ENCODE measurements at regions not wholly inside any gene's neighbourhood (a gene's known extent, or its start where the extent isn't known, plus 50 kb on each side); places are given as distances from the start of the nearest gene placed in this dataset.

DNA sequence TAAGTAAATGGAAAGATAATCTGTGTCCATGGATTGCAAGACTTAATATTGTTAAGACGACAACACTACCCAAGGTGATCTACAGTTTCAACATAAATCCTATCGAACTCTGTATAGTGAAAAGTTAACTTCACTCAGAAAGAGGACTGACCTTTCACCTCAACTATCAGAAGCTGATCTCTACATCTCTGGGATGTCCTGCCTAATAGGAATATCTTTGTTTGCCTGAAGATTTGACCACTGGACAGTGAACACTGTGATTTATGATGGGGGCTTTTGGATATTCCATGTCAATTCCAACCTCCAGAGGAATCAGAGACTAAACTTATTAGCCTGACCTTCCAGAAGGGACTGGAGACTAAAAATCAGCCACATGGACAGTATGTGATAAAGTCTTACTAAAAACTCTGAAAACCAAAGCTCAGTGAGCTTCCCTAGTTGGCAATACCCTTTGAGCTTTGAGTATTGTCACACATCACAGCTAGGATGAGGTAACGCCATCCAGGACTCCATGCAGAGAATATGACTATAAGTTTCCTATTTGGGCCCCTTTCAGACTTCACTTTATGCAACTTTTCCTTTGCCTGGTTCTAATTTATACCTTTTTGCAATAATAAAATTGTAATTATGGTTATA lies 164.9 kb upstream of the SETMAR start:
- TF ChIP-seq, protein P1, sequence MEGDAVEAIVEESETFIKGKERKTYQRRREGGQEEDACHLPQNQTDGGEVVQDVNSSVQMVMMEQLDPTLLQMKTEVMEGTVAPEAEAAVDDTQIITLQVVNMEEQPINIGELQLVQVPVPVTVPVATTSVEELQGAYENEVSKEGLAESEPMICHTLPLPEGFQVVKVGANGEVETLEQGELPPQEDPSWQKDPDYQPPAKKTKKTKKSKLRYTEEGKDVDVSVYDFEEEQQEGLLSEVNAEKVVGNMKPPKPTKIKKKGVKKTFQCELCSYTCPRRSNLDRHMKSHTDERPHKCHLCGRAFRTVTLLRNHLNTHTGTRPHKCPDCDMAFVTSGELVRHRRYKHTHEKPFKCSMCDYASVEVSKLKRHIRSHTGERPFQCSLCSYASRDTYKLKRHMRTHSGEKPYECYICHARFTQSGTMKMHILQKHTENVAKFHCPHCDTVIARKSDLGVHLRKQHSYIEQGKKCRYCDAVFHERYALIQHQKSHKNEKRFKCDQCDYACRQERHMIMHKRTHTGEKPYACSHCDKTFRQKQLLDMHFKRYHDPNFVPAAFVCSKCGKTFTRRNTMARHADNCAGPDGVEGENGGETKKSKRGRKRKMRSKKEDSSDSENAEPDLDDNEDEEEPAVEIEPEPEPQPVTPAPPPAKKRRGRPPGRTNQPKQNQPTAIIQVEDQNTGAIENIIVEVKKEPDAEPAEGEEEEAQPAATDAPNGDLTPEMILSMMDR (IDR thresholded peaks at IDR 0.05; ENCODE audit: control insufficient read depth, insufficient read depth, low read depth, low read length, missing control alignments), result no peak
- DNase-seq (ENCODE audit: low read depth), result no peak
- H3K4me3 ChIP-seq (ENCODE audit: control insufficient read depth, low read depth, low read length), result no peak overlapping the region

DNA sequence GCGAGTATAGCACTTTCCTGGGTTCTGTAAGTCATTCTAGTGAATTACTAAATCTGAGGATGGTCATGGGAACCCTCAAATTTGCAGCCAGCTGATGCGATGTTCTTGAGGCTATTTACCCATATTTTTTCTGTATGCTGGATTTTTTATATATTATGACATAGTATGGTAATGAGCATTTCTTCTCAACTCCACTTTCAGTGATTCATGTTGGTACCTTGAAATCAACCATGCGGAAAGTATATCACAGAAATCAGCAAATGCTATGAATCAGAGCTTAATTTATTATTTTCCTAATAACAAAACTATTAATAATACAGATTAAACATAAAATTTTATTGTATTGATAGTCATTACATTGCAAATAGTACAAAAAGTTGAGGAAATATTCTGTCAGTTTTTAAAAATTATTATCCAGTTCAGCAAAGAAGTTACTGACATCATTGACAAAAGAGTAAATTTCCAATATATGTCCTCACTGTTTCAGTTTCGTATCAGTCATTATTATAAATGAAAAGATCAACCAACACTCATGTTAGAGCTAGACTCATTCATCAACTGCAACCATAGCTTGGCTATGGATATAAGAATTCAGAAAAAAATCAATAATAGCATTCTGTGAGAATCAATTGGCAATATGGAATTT lies 164.3 kb upstream of the SETMAR start:
- no peak for DNase-seq (ENCODE audit: low read depth)
- H3K4me3 ChIP-seq (ENCODE audit: control insufficient read depth, low read depth, low read length), result no peak overlapping the region
- TF ChIP-seq, protein P1 (IDR thresholded peaks at IDR 0.05; ENCODE audit: control insufficient read depth, insufficient read depth, low read depth, low read length, missing control alignments), result no peak

DNA sequence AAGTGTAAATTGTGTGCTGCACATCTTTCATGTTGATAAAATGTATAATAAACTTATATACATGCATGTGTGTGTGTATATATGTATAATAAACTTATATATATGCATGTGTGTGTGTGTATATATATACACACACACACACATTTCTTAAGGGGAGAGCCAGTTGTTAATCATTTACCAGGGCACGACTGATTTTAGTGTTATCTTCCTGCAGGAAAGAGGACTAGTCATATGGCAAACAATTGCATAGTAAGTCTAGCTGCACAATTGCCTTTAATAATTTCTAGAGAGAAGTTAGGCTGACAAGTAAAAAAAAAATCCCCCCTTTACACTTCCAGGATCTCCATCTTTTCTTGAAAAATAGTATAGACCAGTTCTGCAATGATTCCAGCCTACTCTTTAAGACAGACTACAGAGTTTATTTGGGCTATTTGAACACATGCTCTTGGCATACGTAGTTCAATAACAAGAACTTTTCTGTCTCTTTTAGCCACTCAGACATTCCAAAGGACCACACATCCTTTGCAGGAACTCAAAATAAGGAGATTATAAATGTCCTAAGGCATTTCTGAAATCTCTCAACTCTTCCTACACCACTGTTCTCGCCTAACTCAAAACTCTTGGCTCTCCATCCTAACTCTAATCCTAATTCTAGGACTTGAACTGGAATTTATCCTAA lies 163.6 kb upstream of the SETMAR start:
- DNase-seq (ENCODE audit: low read depth), result no peak
- TF ChIP-seq, protein P1 (IDR thresholded peaks at IDR 0.05; ENCODE audit: control insufficient read depth, insufficient read depth, low read depth, low read length, missing control alignments), result no peak
- H3K4me3 ChIP-seq (ENCODE audit: control insufficient read depth, low read depth, low read length), result no peak overlapping the region

DNA sequence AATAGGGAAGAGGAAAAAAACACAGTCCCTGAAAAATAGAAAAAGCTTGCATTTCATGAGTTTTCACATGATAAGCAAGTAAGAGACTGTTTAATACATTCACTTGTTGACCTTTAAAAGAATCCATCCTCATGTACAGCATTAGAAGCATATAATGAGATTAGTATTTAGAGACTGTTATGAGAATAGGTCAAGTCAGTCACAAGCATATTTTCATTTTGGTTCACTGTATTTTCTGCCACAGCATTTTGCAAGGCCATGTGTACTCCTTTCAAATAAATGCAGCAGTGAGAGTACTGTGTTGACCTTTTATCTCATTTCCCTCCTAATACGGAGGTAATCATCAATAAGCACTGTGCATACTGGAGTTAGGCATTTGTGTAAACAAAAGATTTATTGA lies 162.2 kb upstream of the SETMAR start:
- TF ChIP-seq, protein P1 (IDR thresholded peaks at IDR 0.05; ENCODE audit: control insufficient read depth, insufficient read depth, low read depth, low read length, missing control alignments), result no peak
- no peak overlapping the region for H3K4me3 ChIP-seq (ENCODE audit: control insufficient read depth, low read depth, low read length)
- DNase-seq (ENCODE audit: low read depth), result no peak

DNA sequence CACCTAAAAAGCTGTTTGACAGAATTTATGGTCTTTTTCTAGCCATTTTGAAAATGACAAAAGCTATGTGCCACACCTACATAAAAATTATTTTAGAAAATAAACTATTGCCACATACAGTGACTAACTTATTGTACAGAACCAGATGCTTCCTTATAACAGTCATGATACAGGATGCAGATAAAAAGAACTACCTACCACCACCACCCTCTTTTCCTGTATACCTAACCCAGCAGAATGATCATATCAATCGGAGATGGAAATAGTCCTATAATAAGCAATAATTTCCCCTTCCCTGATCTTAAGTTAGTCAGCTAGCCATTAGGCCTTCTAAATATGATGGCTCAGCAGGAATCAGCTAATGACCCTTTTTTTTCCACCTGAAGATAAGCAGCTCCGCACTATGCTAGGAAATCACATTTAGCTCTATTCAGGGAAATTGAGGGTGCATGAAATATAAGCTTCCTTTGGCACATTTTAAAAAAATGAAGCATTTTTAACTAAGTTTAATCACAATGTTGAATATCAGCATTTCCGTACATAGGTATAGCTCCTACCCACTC lies 155.5 kb upstream of the SETMAR start:
- H3K4me3 ChIP-seq (ENCODE audit: control insufficient read depth, low read depth, low read length), result no peak overlapping the region
- TF ChIP-seq, protein P1 (IDR thresholded peaks at IDR 0.05; ENCODE audit: control insufficient read depth, insufficient read depth, low read depth, low read length, missing control alignments), result no peak
- DNase-seq (ENCODE audit: low read depth), result no peak

DNA sequence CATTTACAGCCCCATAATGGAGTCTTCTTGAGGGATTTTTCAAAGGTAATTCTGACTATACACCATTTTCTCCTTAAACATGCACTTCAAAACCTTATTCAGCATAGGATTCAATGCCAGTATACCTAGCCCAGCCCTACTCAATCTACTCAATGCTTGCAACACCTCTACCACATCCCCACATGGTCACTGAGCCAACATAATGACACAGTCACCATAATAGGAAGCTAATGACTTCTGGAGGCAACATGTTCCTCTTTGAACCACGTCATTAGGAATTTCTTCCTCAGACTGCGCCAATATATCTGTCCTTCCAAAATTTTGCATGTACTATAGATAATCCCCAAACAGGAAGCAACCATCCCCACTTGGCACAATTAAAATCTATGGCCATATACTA lies 153.9 kb upstream of the SETMAR start:
- no peak overlapping the region for H3K4me3 ChIP-seq (ENCODE audit: control insufficient read depth, low read depth, low read length)
- TF ChIP-seq, protein P1 (IDR thresholded peaks at IDR 0.05; ENCODE audit: control insufficient read depth, insufficient read depth, low read depth, low read length, missing control alignments), result no peak
- no peak for DNase-seq (ENCODE audit: low read depth)

All from AG09309 (cell line).